Gastroesophageal sphincter (tissue), 4 donors: ENCODE measurements at regions not wholly inside any gene's neighbourhood (a gene's known extent, or its start where the extent isn't known, plus 50 kb on each side); places are given as distances from the start of the nearest gene placed in this dataset.

Source experiments
- ATAC-seq: fragments of 150-250 bp; one replicate; pipeline ENCODE4 v1.9.1; 2016; ENCODE audit warnings: mild to moderate bottlenecking, moderate library complexity
- H3K27ac ChIP-seq, 4 donors: fragments of 200-600 bp; sonication (generic) in 3 of 4; 1 replicate in 3 of 4; 2 replicates in 1 of 4; pipeline ENCODE4 v1.5.1; 2016 to 2019
- H3K27me3 ChIP-seq: fragments of 200-600 bp; sonication (generic); one replicate; pipeline ENCODE4 v1.5.1; 2019
- H3K36me3 ChIP-seq, 2 donors: fragments of 200-600 bp; sonication (generic); one replicate each; pipeline ENCODE4 v1.5.1; 2019; ENCODE audit warnings: control low read depth in 1 of 2
- H3K4me1 ChIP-seq, 3 donors: fragments of 200-600 bp; sonication (generic); 1 replicate in 2 of 3; 2 replicates in 1 of 3; pipeline ENCODE4 v1.5.1; 2016 to 2019; ENCODE audit warnings: control low read depth in 2 of 3
- H3K4me3 ChIP-seq, 2 donors: fragments of 200-600 bp; sonication (generic); one replicate each; pipeline ENCODE4 v1.5.1; 2019; ENCODE audit warnings: mild to moderate bottlenecking in 1 of 2, moderate library complexity in 1 of 2
- H3K9me3 ChIP-seq, 3 donors: fragments of 200-600 bp; sonication (generic); one replicate each; pipeline ENCODE4 v1.5.1; 2017 to 2019; ENCODE audit warnings: control low read depth in 2 of 3
- CTCF ChIP-seq, 4 experiments: fragments of 200-600 bp in 2 of 4; fragments of 450-650 bp in 2 of 4; sonication (generic) in 1 of 4; IDR thresholded peaks; one replicate each; pipeline ENCODE4 v1.5.1; 2017 to 2019; ENCODE audit warnings: antibody characterized with exemption in 4 of 4, mild to moderate bottlenecking in 2 of 4, moderate library complexity in 2 of 4
- EP300 ChIP-seq: sonication (generic); formaldehyde crosslinking; IDR thresholded peaks from one replicate; pipeline ENCODE4 v1.6.1; 2017; ENCODE audit warnings: antibody characterized with exemption, mild to moderate bottlenecking
- POLR2A ChIP-seq, 2 donors: fragments of 450-650 bp; IDR thresholded peaks; one replicate each; pipeline ENCODE4 v1.6.1; 2017; ENCODE audit warnings: antibody characterized with exemption in 2 of 2, mild to moderate bottlenecking in 2 of 2, moderate library complexity in 1 of 2
- POLR2AphosphoS5 ChIP-seq: sonication (generic); formaldehyde crosslinking; IDR thresholded peaks from one replicate; pipeline ENCODE4 v1.6.1; 2017; ENCODE audit warnings: antibody characterized with exemption
- WGBS, 2 donors: methylation state at CpG; one replicate each; pipeline ENCODE4 v1.1.5; 2018; ENCODE audit warnings: low coverage in 1 of 2; 5-methylcytosine and 5-hydroxymethylcytosine counted together

GRCh38 chr20:41978875-41979274, 360.7 kb upstream of the CHD6 start:
- H3K36me3 ChIP-seq = no peaks in the 10 kb centered on the region
- TF ChIP-seq POLR2AphosphoS5 (no peak), POLR2A (IDR thresholded peaks at IDR 0.05) (no peak), EP300 (no peak), CTCF (IDR thresholded peaks at IDR 0.05) (no peak)
- no peak overlapping the region for H3K27ac ChIP-seq
- H3K4me3 ChIP-seq = no peak overlapping the region
- H3K9me3 ChIP-seq = no peaks in the 10 kb centered on the region
- no peaks in the 10 kb centered on the region for H3K27me3 ChIP-seq
- no peaks in the 10 kb centered on the region for H3K4me1 ChIP-seq
- no peak for ATAC-seq
- WGBS, 2 donors = 92 to 100% methylated on average over 1 to 4 of the region's 4 CpGs

GRCh38 chr20:41978246-41978790, 360.1 kb upstream of the CHD6 start:
- WGBS, 2 donors = 67 to 82% methylated on average over 4 of the region's 4 CpGs
- TF ChIP-seq POLR2AphosphoS5 (no peak), EP300 (no peak), POLR2A (IDR thresholded peaks at IDR 0.05) (no peak), CTCF (IDR thresholded peaks at IDR 0.05) (no peak)
- H3K9me3 ChIP-seq = no peaks in the 10 kb centered on the region
- H3K27ac ChIP-seq = no peak overlapping the region
- H3K36me3 ChIP-seq = no peaks in the 10 kb centered on the region
- no peak for ATAC-seq
- no peaks in the 10 kb centered on the region for H3K4me1 ChIP-seq
- no peak overlapping the region for H3K4me3 ChIP-seq
- H3K27me3 ChIP-seq = no peaks in the 10 kb centered on the region

- no peaks in the 10 kb centered on the region for H3K4me1 ChIP-seq
- no peak for TF ChIP-seq EP300
- TF ChIP-seq POLR2A (IDR thresholded peaks at IDR 0.05) = no peak
- H3K4me3 ChIP-seq = no peak overlapping the region
- peaks cover 0 to 10% (median 0%) of the 10 kb centered on the region in 3 donors for H3K9me3 ChIP-seq
- ATAC-seq = no peak
- no peaks in the 10 kb centered on the region for H3K36me3 ChIP-seq
- WGBS, 2 donors = 10 to 40% methylated on average over 2 to 6 of the region's 6 CpGs
- no peak overlapping the region for H3K27ac ChIP-seq
- H3K27me3 ChIP-seq = peaks cover 11% of the 10 kb centered on the region
Measured at GRCh38 chr20:41969656-41970055, 351.5 kb upstream of the CHD6 start.

- peaks cover 27% of the 10 kb centered on the region for H3K27me3 ChIP-seq
- no peaks in the 10 kb centered on the region for H3K9me3 ChIP-seq
- no peak overlapping the region for H3K4me3 ChIP-seq
- no peaks in the 10 kb centered on the region for H3K4me1 ChIP-seq
- TF ChIP-seq EP300 (no peak), POLR2AphosphoS5 (no peak), POLR2A (IDR thresholded peaks at IDR 0.05) (no peak), CTCF (IDR thresholded peaks at IDR 0.05) (no peak)
- no peak for ATAC-seq
- no peak overlapping the region for H3K27ac ChIP-seq
- no peaks in the 10 kb centered on the region for H3K36me3 ChIP-seq
- WGBS, 2 donors = 68 to 77% methylated on average over 3 to 7 of the region's 7 CpGs
Measured at GRCh38 chr20:41960166-41960565, 342.0 kb upstream of the CHD6 start.

GRCh38 chr20:41958391-41958790, 340.2 kb upstream of the CHD6 start:
- H3K4me3 ChIP-seq = no peak overlapping the region
- peaks cover 27% of the 10 kb centered on the region for H3K27me3 ChIP-seq
- no peak overlapping the region for H3K27ac ChIP-seq
- no peaks in the 10 kb centered on the region for H3K4me1 ChIP-seq
- TF ChIP-seq POLR2AphosphoS5 = no peak
- TF ChIP-seq CTCF (IDR thresholded peaks at IDR 0.05) = no peak
- no peak for TF ChIP-seq POLR2A (IDR thresholded peaks at IDR 0.05)
- no peak for TF ChIP-seq EP300
- no peaks in the 10 kb centered on the region for H3K36me3 ChIP-seq
- no peaks in the 10 kb centered on the region for H3K9me3 ChIP-seq
- WGBS, 2 donors = 60 to 88% methylated on average over 1 of the region's 1 CpG
- ATAC-seq = no peak
